Fibroblast of lung (primary cell): ENCODE measurements at regions not wholly inside any gene's neighbourhood (a gene's known extent, or its start where the extent isn't known, plus 50 kb on each side); places are given as distances from the start of the nearest gene placed in this dataset.

Source experiments
- DNase-seq, 2 donors: peaks; one replicate each; pipeline versions ENCODE4 v3.0.0 to v3.0.0-alpha.2; 2010; ENCODE audit warnings: low read depth in 2 of 2
- H2AFZ ChIP-seq: 2 replicates; pipeline ENCODE4 v1.5.1; 2012; ENCODE audit warnings: low read length, control low read depth, inconsistent platforms
- H3K27ac ChIP-seq: 2 replicates; pipeline ENCODE4 v1.5.1; 2011; ENCODE audit warnings: low read length, control low read depth; ENCODE audit not compliant: insufficient read depth
- H3K27me3 ChIP-seq: 2 replicates; pipeline ENCODE4 v1.5.1; 2011; ENCODE audit warnings: mild to moderate bottlenecking, low read length; ENCODE audit not compliant: control insufficient read depth, insufficient read depth
- H3K36me3 ChIP-seq: 2 replicates; pipeline ENCODE4 v1.5.1; 2011; ENCODE audit warnings: low read length; ENCODE audit not compliant: control insufficient read depth, insufficient read depth
- H3K4me1 ChIP-seq: 2 replicates; pipeline ENCODE4 v1.5.1; 2011; ENCODE audit warnings: low read length; ENCODE audit not compliant: control insufficient read depth, insufficient read depth; ENCODE audit errors: extremely low read depth
- H3K4me2 ChIP-seq: 2 replicates; pipeline ENCODE4 v1.5.1; 2011; ENCODE audit warnings: low read length, control low read depth; ENCODE audit not compliant: insufficient read depth; ENCODE audit errors: extremely low read depth
- H3K4me3 ChIP-seq, 4 experiments: fragments of 200-600 bp in 1 of 4; sonication (generic) in 1 of 4; replicated peaks in 1 of 4; 2 replicates each; pipeline ENCODE4 v1.5.1; 2011 to 2016; ENCODE audit warnings: low read length in 4 of 4, low read depth in 3 of 4, mild to moderate bottlenecking in 3 of 4, control low read depth in 2 of 4, inconsistent platforms in 1 of 4, mixed read lengths in 1 of 4; ENCODE audit not compliant: insufficient read depth in 1 of 4; ENCODE audit errors: control extremely low read depth in 1 of 4
- H3K79me2 ChIP-seq: 2 replicates; pipeline ENCODE4 v1.5.1; 2012; ENCODE audit warnings: mild to moderate bottlenecking, low read length, inconsistent platforms; ENCODE audit not compliant: control insufficient read depth, insufficient read depth
- H3K9ac ChIP-seq: 2 replicates; pipeline ENCODE4 v1.5.1; 2011; ENCODE audit warnings: mild to moderate bottlenecking, low read length, control low read depth; ENCODE audit not compliant: insufficient read depth
- H3K9me3 ChIP-seq: 2 replicates; pipeline ENCODE4 v1.5.1; 2012; ENCODE audit warnings: low read depth, low read length; ENCODE audit not compliant: control insufficient read depth, insufficient read depth
- H4K20me1 ChIP-seq: 2 replicates; pipeline ENCODE4 v1.5.1; 2011; ENCODE audit warnings: low read length; ENCODE audit not compliant: control insufficient read depth, insufficient read depth; ENCODE audit errors: extremely low read depth
- CTCF ChIP-seq, 2 donors: IDR thresholded peaks in 1 of 2; conservative IDR thresholded peaks in 1 of 2; 1 replicate in 1 of 2; 2 replicates in 1 of 2; pipeline ENCODE4 v1.5.1; 2011 to 2012; ENCODE audit warnings: low read length in 2 of 2, control low read depth in 1 of 2, inconsistent platforms in 1 of 2, low read depth in 1 of 2, mild to moderate bottlenecking in 1 of 2
- EZH2 ChIP-seq: IDR thresholded peaks from 2 replicates; pipeline ENCODE4 v1.5.1; 2012; ENCODE audit warnings: low read length, control low read depth, mild to moderate bottlenecking; ENCODE audit errors: missing control alignments

GRCh38 chr9:11933926-11934325, 759.3 kb upstream of the TYRP1 start:
- Histone ChIP-seq H3K27me3 (no peaks in the 10 kb centered on the region), H3K9ac (no peak overlapping the region), H3K27ac (no peak overlapping the region), H4K20me1 (no peaks in the 10 kb centered on the region), H2AFZ (no peak overlapping the region), H3K4me2 (no peak overlapping the region), H3K4me3 (no peak overlapping the region), H3K79me2 (no peaks in the 10 kb centered on the region), H3K9me3 (no peaks in the 10 kb centered on the region), H3K4me1 (no peaks in the 10 kb centered on the region), H3K36me3 (no peaks in the 10 kb centered on the region)
- peak; percentile 14 to 92 for DNase-seq
- TF ChIP-seq EZH2 = no peak

DNA sequence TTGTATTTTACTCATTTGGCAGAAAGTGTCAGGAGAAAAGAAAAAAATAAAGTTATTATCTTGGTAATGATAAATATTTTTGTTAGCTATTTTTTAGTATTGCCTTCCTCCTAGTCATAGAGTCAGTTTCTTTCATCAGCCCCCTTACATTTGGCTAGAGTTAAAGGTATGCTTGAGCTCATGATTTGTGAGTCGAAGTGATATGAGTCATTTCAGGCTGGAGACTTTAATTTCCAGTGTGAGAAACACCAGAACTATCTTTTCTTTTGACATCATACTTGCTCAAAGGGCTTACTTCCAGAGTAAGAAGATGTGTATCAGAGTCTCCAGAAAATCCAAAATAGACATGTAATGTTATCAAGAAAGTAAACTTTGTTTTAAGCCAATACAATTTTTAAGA, 746.7 kb upstream of the TYRP1 start:
- no peaks in the 10 kb centered on the region for H3K27me3 ChIP-seq
- TF ChIP-seq EZH2 (no peak), CTCF (conservative IDR thresholded peaks at IDR 0.05 in 1 of 2, IDR thresholded peaks at IDR 0.05 in 1 of 2; ENCODE audit: low read depth in 1 of 2, low read length in 2 of 2) (no peak)
- no peaks in the 10 kb centered on the region for H3K9me3 ChIP-seq
- H3K4me3 ChIP-seq = no peak overlapping the region
- no peak overlapping the region for H3K9ac ChIP-seq
- H3K4me1 ChIP-seq = no peaks in the 10 kb centered on the region
- H3K36me3 ChIP-seq = no peaks in the 10 kb centered on the region
- H3K79me2 ChIP-seq = no peaks in the 10 kb centered on the region
- no peak overlapping the region for H3K27ac ChIP-seq
- H3K4me2 ChIP-seq = no peak overlapping the region
- no peaks in the 10 kb centered on the region for H4K20me1 ChIP-seq
- peak; percentile 14 to 61 for DNase-seq
- H2AFZ ChIP-seq = no peak overlapping the region

DNA sequence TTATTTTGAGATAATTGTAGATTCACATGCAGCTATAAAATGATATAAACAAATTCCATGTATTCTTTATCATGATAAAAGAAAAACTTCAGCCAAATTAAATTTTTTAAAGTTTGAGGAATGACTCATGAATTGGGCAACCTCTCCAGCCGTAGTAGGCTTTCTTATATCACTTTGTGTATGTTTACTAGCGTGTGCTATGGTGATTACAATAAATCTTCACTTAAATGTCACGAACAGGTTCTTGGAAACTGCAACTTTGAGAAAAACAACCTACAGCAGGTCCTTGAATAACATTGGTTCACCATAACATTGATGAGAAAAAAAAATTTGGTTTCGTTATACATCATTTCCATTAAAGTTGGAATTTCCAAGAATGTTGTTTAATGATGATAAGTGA, 730.9 kb upstream of the TYRP1 start:
- no peaks in the 10 kb centered on the region for H3K79me2 ChIP-seq
- TF ChIP-seq CTCF (conservative IDR thresholded peaks at IDR 0.05 in 1 of 2, IDR thresholded peaks at IDR 0.05 in 1 of 2; ENCODE audit: low read depth in 1 of 2, low read length in 2 of 2) = no peak
- no peak for TF ChIP-seq EZH2
- no peaks in the 10 kb centered on the region for H4K20me1 ChIP-seq
- no peaks in the 10 kb centered on the region for H3K36me3 ChIP-seq
- no peak overlapping the region for H3K4me2 ChIP-seq
- no peak overlapping the region for H3K27ac ChIP-seq
- H3K27me3 ChIP-seq = no peaks in the 10 kb centered on the region
- no peaks in the 10 kb centered on the region for H3K4me1 ChIP-seq
- no peak overlapping the region for H3K4me3 ChIP-seq
- DNase-seq = peak in 1 of 2 donors; percentile 38
- H3K9ac ChIP-seq = no peak overlapping the region
- no peaks in the 10 kb centered on the region for H3K9me3 ChIP-seq
- no peak overlapping the region for H2AFZ ChIP-seq

GRCh38 chr9:11966786-11967185, 726.4 kb upstream of the TYRP1 start:
- TF ChIP-seq EZH2 (no peak), CTCF (conservative IDR thresholded peaks at IDR 0.05 in 1 of 2, IDR thresholded peaks at IDR 0.05 in 1 of 2; ENCODE audit: low read depth in 1 of 2, low read length in 2 of 2) (no peak)
- no peaks in the 10 kb centered on the region for H3K27me3 ChIP-seq
- H3K27ac ChIP-seq = no peak overlapping the region
- no peaks in the 10 kb centered on the region for H4K20me1 ChIP-seq
- no peaks in the 10 kb centered on the region for H3K9me3 ChIP-seq
- H3K79me2 ChIP-seq = no peaks in the 10 kb centered on the region
- H3K36me3 ChIP-seq = no peaks in the 10 kb centered on the region
- H3K4me2 ChIP-seq = no peak overlapping the region
- no peak overlapping the region for H3K9ac ChIP-seq
- DNase-seq = no peak
- H2AFZ ChIP-seq = no peak overlapping the region
- H3K4me3 ChIP-seq = no peak overlapping the region
- no peaks in the 10 kb centered on the region for H3K4me1 ChIP-seq
